HepG2 (cell line): ENCODE measurements at regions not wholly inside any gene's neighbourhood (a gene's known extent, or its start where the extent isn't known, plus 50 kb on each side); places are given as distances from the start of the nearest gene placed in this dataset.
"Not testable (repeated sequence)": the region's sequence is repeated elsewhere in the genome, so short reads cannot be mapped to it uniquely, and the experiment has no call there.

ENCODE experiments used
- ATAC-seq: fragments of 200-7000 bp; cut with Tn5 transposase; 3 replicates; pipeline ENCODE4 v1.9.1; 2020; ENCODE audit warnings: mild to moderate bottlenecking, moderate library complexity
- BruUV-seq: library from RNA; stranded (reverse); fragments of 400-500 nt; replicated peaks from 2 replicates; lab custom pipeline; 2021; lab: Mats Ljungman, UMichigan
- CTCF ChIA-PET: fragments of 300-600 bp; formaldehyde crosslinking; extraction: SDS; loops from one replicate; lab custom pipeline; 2021; ENCODE audit warnings: low total read pairs, inconsistent platforms, low intra/inter-chr PET ratio; lab: Yijun Ruan, JAX
- POLR2A ChIA-PET: fragments of 350-600 bp; sonication (Branson Sonifier 250); formaldehyde crosslinking; loops from one replicate; lab custom pipeline; 2020; ENCODE audit warnings: antibody characterized with exemption, inconsistent platforms; lab: Yijun Ruan, JAX
- DNase-seq: peaks from one replicate; pipeline ENCODE4 v3.0.0-alpha.2; 2015; ENCODE audit warnings: low spot score
- FAIRE-seq: peaks from 3 replicates; lab custom pipeline; 2011; peaks lifted over from hg19 to GRCh38; lab: Jason Lieb, UNC
- H2AFZ ChIP-seq: one replicate; pipeline ENCODE4 v1.6.1; 2011; ENCODE audit warnings: low read length, inconsistent platforms
- H3K27ac ChIP-seq: fragments of 300-600 bp; 3 replicates; pipeline ENCODE4 v1.8.0; 2011; ENCODE audit warnings: mixed run types, mild to moderate bottlenecking, mixed read lengths, low read length, inconsistent platforms; ENCODE audit not compliant: insufficient read depth; ENCODE audit errors: extremely low read length
- H3K27me3 ChIP-seq, 2 experiments: fragments of 200-600 bp in 1 of 2; 2 replicates in 1 of 2; 3 replicates in 1 of 2; pipeline versions ENCODE4 v1.6.0 to v1.8.0; 2011; ENCODE audit warnings: low read length in 2 of 2, mild to moderate bottlenecking in 2 of 2, moderate library complexity in 2 of 2, inconsistent platforms in 1 of 2; ENCODE audit not compliant: insufficient read depth in 2 of 2, control insufficient read depth in 1 of 2
- H3K36me3 ChIP-seq, 2 experiments: fragments of 200-600 bp in 1 of 2; replicated peaks in 1 of 2; 2 replicates in 1 of 2; 3 replicates in 1 of 2; pipeline versions ENCODE4 v1.5.1 to v1.8.0; 2011; ENCODE audit warnings: low read length in 2 of 2, inconsistent platforms in 1 of 2; ENCODE audit not compliant: insufficient read depth in 2 of 2, control insufficient read depth in 1 of 2
- H3K4me1 ChIP-seq: 2 replicates; pipeline ENCODE4 v1.5.1; 2012; ENCODE audit warnings: low read length, inconsistent platforms; ENCODE audit not compliant: insufficient read depth
- H3K4me2 ChIP-seq: 2 replicates; pipeline ENCODE4 v1.6.0; 2011; ENCODE audit warnings: low read depth, low read length, inconsistent platforms
- H3K4me3 ChIP-seq, 3 experiments: fragments of 200-600 bp in 1 of 3; sonication (generic), shearing (Covaris generic) in 1 of 3; replicated peaks in 1 of 3; 2 replicates each; pipeline ENCODE4 v1.5.1; 2011 to 2016; ENCODE audit warnings: low read length in 3 of 3, inconsistent platforms in 2 of 3, low read depth in 2 of 3, mild to moderate bottlenecking in 2 of 3, control low read depth in 1 of 3, mixed read lengths in 1 of 3; ENCODE audit not compliant: insufficient read depth in 1 of 3
- H3K79me2 ChIP-seq: one replicate; pipeline ENCODE4 v1.6.1; 2011; ENCODE audit warnings: low read length, inconsistent platforms; ENCODE audit not compliant: insufficient read depth
- H3K9ac ChIP-seq: 2 replicates; pipeline ENCODE4 v1.6.0; 2011; ENCODE audit warnings: mild to moderate bottlenecking, low read depth, low read length, inconsistent platforms; ENCODE audit not compliant: insufficient read depth
- H3K9me3 ChIP-seq: 2 replicates; pipeline ENCODE4 v1.5.1; 2012; ENCODE audit warnings: mild to moderate bottlenecking, low read length
- H4K20me1 ChIP-seq: 2 replicates; pipeline ENCODE4 v1.6.0; 2011; ENCODE audit warnings: inconsistent platforms, mild to moderate bottlenecking, low read length, moderate library complexity; ENCODE audit not compliant: insufficient read depth
- SMAD1 ChIP-seq: sonication (generic); formaldehyde crosslinking; IDR thresholded peaks from 2 replicates; pipeline ENCODE4 v1.4.0; 2020; ENCODE audit warnings: missing genetic modification reagents, low read depth, mild to moderate bottlenecking, borderline replicate concordance
- ZFP62 ChIP-seq: sonication (generic); formaldehyde crosslinking; IDR thresholded peaks from 2 replicates; pipeline ENCODE4 v1.4.0; 2020; ENCODE audit warnings: missing genetic modification reagents
- WGBS: methylation state at CpG from one replicate; pipeline ENCODE4 v1.1.6; 2017; ENCODE audit warnings: low lambda C conversion rate; 5-methylcytosine and 5-hydroxymethylcytosine counted together
- in situ Hi-C: cut with HindIII; loops from 2 replicates; pipeline ENCODE4 v1.10.0; 2017; ENCODE audit warnings: low pct_unique_long_range_greater_than_20kb; ENCODE audit not compliant: extremely low pct_ligation_motif_present
- intact Hi-C: fragments of 100-400 bp; cut with micrococcal nuclease; formaldehyde crosslinking; loops from one replicate; pipeline ENCODE4 v1.10.0; 2022; ENCODE audit not compliant: unreplicated experiment

DNA sequence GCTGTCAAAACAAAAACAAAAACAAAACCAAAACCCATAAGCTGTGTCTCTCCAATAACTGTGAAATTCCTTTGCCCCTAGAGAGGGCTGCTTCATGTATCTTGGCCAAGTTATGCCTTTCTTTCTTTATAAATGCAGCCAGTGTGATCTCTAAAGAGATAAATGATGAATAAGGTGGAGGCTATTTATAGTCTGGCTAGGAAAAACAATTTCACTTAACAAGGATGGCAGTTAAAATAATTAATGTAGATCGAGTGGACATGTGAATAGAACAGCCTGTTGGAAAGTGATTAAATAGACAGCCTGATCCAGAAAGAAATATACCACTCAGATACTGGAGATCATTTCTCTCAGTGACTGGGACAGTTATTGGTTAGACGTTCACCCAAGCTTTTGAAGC is 1666.9 kb upstream of the CELF4 start (continued):
- no peak for TF ChIP-seq SMAD1
- TF ChIP-seq, all 625 proteins: peak for 0

DNA sequence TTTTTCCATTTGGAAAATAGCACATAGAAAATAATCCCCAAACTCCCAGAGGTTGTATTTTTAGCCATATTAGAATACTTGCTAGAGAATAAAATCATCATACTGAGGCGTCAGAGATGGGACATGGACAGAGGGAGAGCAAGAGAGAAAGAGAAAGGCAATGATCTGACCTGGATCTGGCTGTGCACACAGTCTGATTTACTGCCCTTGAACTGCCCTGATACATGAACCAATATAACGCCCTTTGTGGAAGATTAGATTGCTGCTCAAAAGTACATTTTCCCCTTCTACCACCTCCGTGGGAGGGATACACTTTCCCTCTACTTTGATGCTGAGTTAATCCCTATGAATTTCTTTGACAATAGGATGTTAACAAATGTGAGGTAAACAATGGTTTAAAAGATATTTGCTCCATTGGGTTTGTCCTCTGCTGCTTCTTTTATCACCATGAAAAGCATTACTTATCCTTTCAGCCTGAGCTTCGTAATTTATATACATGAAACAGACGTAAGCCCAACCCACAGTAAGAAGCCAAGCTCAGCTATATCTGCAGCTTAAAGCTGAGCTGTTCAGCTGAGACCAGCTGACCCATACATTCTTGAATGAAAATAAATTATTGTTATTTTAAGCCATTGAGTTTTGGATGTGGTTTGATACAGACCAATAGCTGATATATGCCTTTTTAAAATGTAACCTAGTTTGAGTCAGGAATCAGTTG is 1664.6 kb upstream of the CELF4 start:
- H3K4me1 ChIP-seq = peaks cover 22% of the 10 kb centered on the region

DNA sequence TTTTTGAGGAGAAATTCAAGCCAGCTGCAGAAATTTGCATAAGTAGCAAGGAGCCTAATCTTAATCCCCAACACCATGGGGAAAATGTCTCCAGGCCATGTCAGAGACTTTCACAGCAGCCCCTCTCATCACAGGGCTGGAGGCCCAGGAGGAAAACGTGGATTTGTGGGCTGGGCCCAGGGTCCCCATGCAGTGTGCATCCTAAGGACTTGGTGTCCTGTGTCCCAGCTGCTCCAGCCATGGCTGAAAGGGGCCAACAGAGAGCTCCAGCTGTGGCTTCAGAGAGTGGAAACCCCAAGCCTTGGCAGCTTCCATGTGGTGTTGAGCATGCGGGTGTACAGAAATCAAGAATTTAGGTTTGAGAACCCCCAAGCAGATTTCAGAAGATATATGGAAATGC is 1662.2 kb upstream of the CELF4 start:
- DNase-seq, H2AFZ ChIP-seq, H3K4me1 ChIP-seq, H3K27ac ChIP-seq, H3K4me3 ChIP-seq, ATAC-seq, CTCF ChIA-PET, H4K20me1 ChIP-seq, in situ Hi-C loops, H3K36me3 ChIP-seq, H3K27me3 ChIP-seq, H3K4me2 ChIP-seq, POLR2A ChIA-PET, BruUV-seq, H3K9me3 ChIP-seq, H3K79me2 ChIP-seq, intact Hi-C loops, H3K9ac ChIP-seq, FAIRE-seq: not testable (repeated sequence)
- 100% methylated on average over 1 of the region's 2 CpGs for WGBS

More for the DNA sequence above, 1664.6 kb upstream of the CELF4 start:
- no peaks in the 10 kb centered on the region for H3K79me2 ChIP-seq
- no peaks in the 10 kb centered on the region for H4K20me1 ChIP-seq
- in situ Hi-C loops (no loop called here), intact Hi-C loops (no loop called here)
- no peaks in the 10 kb centered on the region for H3K27me3 ChIP-seq
- 77% methylated on average over 5 of the region's 5 CpGs for WGBS
- no peak overlapping the region for H3K4me3 ChIP-seq
- ChIA-PET CTCF (no interaction called here), POLR2A (no interaction called here)
- TF ChIP-seq ZFP62 (CRISPR knock-in tag) = no peak
- BruUV-seq = no TSS peak
- FAIRE-seq (no peak), ATAC-seq (no peak), DNase-seq (no peak)
- H3K9me3 ChIP-seq = no peaks in the 10 kb centered on the region
- peak overlapping the region; percentile 8 for H2AFZ ChIP-seq
- H3K4me2 ChIP-seq = no peak overlapping the region
- H3K9ac ChIP-seq = no peak overlapping the region
- no peak overlapping the region for H3K27ac ChIP-seq
- no peaks in the 10 kb centered on the region for H3K36me3 ChIP-seq
